ENCODE measurements at regions not wholly inside any gene's neighbourhood (a gene's known extent, or its start where the extent isn't known, plus 50 kb on each side); places are given as distances from the start of the nearest gene placed in this dataset.

GRCh38 chr6:14280766-14281293 is 163.3 kb downstream of the CD83 start:
- TF ChIP-seq TAF1 (IDR thresholded peaks at IDR 0.05; ENCODE audit: borderline replicate concordance, insufficient read depth, low read length) = no peak
- TF ChIP-seq POLR2AphosphoS5 (IDR thresholded peaks at IDR 0.05; ENCODE audit: low read depth, low read length) = no peak
- TF ChIP-seq REST (IDR thresholded peaks at IDR 0.05; ENCODE audit: insufficient read depth in 1 of 2, low read depth in 2 of 2, low read length in 2 of 2) = no peak
